ENCODE measurements at regions not wholly inside any gene's neighbourhood (a gene's known extent, or its start where the extent isn't known, plus 50 kb on each side); places are given as distances from the start of the nearest gene placed in this dataset.

DNA sequence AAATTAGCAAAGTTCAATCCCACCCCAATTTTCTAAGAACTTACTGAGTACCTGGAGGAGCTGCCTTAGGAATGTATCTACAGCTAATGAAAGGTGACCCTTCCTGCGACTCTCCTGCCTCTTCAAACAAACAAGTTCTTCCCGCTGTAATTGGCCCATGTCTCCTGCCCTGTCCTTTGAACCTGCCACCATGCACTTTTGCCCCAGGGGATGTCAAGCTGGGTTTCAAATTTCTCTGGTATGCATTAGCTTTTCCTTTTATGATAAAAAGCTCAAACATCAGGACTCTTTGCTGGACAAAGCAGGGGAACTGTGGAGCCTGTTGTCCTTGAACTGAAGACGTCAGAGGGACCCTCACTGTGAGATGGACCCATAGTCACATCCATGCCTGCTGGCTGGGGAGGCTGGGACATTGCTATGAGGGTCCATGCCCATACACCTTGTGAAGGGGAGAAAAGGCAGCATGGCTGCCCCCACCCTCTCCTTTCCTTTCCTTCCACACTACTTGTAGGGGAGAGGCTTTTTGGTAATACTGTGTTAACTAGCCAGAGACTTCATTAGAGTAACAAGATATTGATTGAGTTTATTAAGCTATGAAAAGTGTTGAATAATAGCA, 210.7 kb upstream of the COPS8 start:
- TF ChIP-seq SPI1 (IDR thresholded peaks at IDR 0.05; ENCODE audit: low read depth, low read length) (no peak), POLR2AphosphoS5 (IDR thresholded peaks at IDR 0.05; ENCODE audit: low read depth, low read length) (no peak), POLR2A (IDR thresholded peaks at IDR 0.05; ENCODE audit: low read depth, low read length) (no peak), TAF1 (IDR thresholded peaks at IDR 0.05; ENCODE audit: low read depth, low read length) (no peak), PAX5 (IDR thresholded peaks at IDR 0.05; ENCODE audit: insufficient read depth, low read length, severe bottlenecking) (no peak), POU2F2 (IDR thresholded peaks at IDR 0.05; ENCODE audit: low read depth, low read length) (no peak)
